Type B pancreatic cell (in vitro differentiated cells): ENCODE measurements at regions not wholly inside any gene's neighbourhood (a gene's known extent, or its start where the extent isn't known, plus 50 kb on each side); places are given as distances from the start of the nearest gene placed in this dataset.

ENCODE experiments used
- DNase-seq: peaks from one replicate; pipeline ENCODE4 v3.0.0; 2021; ENCODE audit warnings: mixed read lengths; ENCODE audit not compliant: unreplicated experiment; ENCODE audit errors: extremely low spot score
- H3K27ac Mint-ChIP-seq: 2 replicates; pipeline ENCODE4 v1.8.0; 2021; ENCODE audit warnings: mild to moderate bottlenecking, mixed read lengths
- H3K27me3 Mint-ChIP-seq: 2 replicates; pipeline ENCODE4 v1.8.0; 2021; ENCODE audit warnings: mixed read lengths
- H3K36me3 Mint-ChIP-seq: 2 replicates; pipeline ENCODE4 v1.8.0; 2021; ENCODE audit warnings: mixed read lengths
- H3K4me1 Mint-ChIP-seq: one replicate; pipeline ENCODE4 v1.8.0; 2021; ENCODE audit warnings: mixed read lengths; ENCODE audit not compliant: unreplicated experiment
- H3K4me3 Mint-ChIP-seq: 2 replicates; pipeline ENCODE4 v1.8.0; 2021; ENCODE audit warnings: mild to moderate bottlenecking, mixed read lengths
- H3K9me3 Mint-ChIP-seq: 2 replicates; pipeline ENCODE4 v1.8.0; 2021; ENCODE audit warnings: mixed read lengths
- TF ChIP-seq, protein P1 (sequence below): fragments of 200-600 bp; sonication (generic); conservative IDR thresholded peaks from 2 replicates; pipeline ENCODE4 v1.5.0; 2021; ENCODE audit warnings: antibody characterized with exemption, mild to moderate bottlenecking

DNA sequence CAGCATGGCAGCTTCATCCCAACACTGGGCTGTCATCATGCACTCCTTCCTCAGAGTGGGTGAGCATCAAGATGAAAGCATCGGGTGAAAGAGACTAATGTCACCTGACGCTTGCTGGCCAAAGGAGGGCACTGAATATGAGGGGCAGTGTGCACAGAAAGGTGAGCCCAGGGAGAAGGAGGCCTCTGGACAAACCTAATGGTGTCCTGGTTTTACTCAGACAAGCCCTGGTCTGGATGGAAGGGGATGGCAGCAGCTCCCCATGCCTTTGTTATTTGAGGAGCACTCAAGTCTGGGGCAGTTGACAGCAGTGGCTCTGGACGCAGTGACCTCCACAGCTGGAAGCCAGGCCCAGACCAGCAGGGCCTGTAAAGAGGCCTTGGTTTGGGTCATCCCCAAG is 209.7 kb downstream of the SMAD2 start:
- DNase-seq: no peak
- Mint-ChIP-seq H3K9me3 (no peaks in the 10 kb centered on the region), H3K36me3 (no peaks in the 10 kb centered on the region), H3K27me3 (peaks cover 60% of the 10 kb centered on the region), H3K4me1 (no peaks in the 10 kb centered on the region), H3K27ac (no peak overlapping the region), H3K4me3 (no peak overlapping the region)
- TF ChIP-seq, protein P1, sequence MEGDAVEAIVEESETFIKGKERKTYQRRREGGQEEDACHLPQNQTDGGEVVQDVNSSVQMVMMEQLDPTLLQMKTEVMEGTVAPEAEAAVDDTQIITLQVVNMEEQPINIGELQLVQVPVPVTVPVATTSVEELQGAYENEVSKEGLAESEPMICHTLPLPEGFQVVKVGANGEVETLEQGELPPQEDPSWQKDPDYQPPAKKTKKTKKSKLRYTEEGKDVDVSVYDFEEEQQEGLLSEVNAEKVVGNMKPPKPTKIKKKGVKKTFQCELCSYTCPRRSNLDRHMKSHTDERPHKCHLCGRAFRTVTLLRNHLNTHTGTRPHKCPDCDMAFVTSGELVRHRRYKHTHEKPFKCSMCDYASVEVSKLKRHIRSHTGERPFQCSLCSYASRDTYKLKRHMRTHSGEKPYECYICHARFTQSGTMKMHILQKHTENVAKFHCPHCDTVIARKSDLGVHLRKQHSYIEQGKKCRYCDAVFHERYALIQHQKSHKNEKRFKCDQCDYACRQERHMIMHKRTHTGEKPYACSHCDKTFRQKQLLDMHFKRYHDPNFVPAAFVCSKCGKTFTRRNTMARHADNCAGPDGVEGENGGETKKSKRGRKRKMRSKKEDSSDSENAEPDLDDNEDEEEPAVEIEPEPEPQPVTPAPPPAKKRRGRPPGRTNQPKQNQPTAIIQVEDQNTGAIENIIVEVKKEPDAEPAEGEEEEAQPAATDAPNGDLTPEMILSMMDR: no peak

DNA sequence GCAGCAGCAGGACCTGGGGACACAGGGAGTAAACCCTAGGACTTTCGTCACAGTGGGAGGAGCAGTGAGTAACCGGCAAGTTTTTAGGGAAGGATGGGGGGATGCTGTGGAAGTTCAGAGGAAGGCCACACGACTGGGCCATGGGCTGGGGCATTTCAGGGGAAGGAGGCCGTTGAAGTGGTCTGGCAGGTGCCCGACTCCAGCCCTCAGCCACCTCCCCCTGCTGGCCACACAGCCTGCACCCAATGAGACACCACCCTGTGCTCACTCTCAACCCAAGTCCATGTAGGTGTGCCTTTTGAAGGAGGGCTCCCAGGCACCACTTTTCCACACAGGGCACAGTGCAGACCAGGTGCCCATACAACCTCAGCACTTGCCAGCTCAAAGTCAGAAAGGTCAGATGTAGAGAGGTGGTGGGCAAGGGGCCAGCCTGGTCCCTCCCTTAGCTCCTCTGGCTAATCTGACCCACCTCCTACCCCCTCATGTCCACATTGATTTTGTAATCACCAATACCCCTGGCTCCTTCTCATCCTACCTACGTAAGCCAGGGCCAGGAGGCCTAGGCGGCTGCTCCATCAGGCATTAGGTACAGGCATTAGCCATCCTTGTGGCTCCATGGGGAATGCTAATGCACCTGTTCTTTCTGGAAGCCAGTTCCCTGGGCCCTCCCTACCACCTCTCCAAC is 211.2 kb downstream of the SMAD2 start:
- no peaks in the 10 kb centered on the region for H3K36me3 Mint-ChIP-seq
- H3K4me1 Mint-ChIP-seq: no peaks in the 10 kb centered on the region
- TF ChIP-seq, protein P1: no peak
- H3K4me3 Mint-ChIP-seq: no peak overlapping the region
- peaks cover 70% of the 10 kb centered on the region for H3K27me3 Mint-ChIP-seq
- no peaks in the 10 kb centered on the region for H3K9me3 Mint-ChIP-seq
- DNase-seq: no peak
- no peak overlapping the region for H3K27ac Mint-ChIP-seq

DNA sequence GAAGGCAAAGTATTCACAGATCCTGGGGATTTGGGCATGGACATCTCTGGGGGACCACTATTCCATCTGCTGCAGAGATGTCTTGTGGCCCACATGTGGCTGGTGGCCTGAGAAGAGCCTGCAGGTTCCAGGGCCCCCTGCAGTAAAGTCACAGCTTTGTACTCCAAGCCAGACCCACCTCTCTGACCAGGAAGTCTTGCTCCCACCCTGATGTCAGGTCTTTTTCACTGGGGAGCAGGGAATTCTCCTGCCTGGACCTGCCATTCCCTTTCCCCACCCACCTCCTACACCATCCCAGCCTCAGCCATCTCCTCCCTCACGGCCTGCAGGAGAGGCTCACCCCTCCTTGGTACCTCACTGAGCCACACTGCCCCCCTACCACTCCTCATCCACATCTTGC is 211.8 kb downstream of the SMAD2 start:
- Mint-ChIP-seq H3K27me3 (peaks cover 67% of the 10 kb centered on the region), H3K4me3 (no peak overlapping the region), H3K4me1 (no peaks in the 10 kb centered on the region)

DNA sequence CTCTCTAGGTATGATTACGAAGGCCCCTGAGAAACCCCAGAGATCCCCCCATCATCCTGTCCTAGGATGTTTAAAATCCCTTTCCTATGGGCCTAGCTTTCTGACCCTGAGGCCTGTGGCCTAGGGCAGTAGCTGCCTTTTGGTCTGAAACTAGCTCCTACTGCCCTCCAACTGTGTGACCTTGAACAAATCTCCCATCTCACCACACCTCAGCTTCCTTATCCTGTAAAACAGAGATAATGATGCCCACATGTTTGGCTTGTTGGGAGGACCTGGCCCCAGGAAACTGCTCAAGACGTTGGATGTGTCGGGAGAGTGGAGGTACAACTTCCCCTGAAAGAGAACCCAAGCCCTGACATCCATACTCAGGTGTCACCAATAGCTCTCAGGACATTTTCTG is 213.2 kb downstream of the SMAD2 start:
- no peaks in the 10 kb centered on the region for H3K36me3 Mint-ChIP-seq
- H3K27ac Mint-ChIP-seq: no peak overlapping the region
- no peak overlapping the region for H3K4me3 Mint-ChIP-seq
- H3K27me3 Mint-ChIP-seq: peaks cover 60% of the 10 kb centered on the region
- H3K4me1 Mint-ChIP-seq: no peaks in the 10 kb centered on the region
- DNase-seq: no peak
- no peaks in the 10 kb centered on the region for H3K9me3 Mint-ChIP-seq
- TF ChIP-seq, protein P1: no peak

More for the DNA sequence above, 211.8 kb downstream of the SMAD2 start:
- Mint-ChIP-seq H3K27ac (no peak overlapping the region), H3K9me3 (no peaks in the 10 kb centered on the region), H3K36me3 (no peaks in the 10 kb centered on the region)
- TF ChIP-seq, protein P1: no peak
- no peak for DNase-seq

DNA sequence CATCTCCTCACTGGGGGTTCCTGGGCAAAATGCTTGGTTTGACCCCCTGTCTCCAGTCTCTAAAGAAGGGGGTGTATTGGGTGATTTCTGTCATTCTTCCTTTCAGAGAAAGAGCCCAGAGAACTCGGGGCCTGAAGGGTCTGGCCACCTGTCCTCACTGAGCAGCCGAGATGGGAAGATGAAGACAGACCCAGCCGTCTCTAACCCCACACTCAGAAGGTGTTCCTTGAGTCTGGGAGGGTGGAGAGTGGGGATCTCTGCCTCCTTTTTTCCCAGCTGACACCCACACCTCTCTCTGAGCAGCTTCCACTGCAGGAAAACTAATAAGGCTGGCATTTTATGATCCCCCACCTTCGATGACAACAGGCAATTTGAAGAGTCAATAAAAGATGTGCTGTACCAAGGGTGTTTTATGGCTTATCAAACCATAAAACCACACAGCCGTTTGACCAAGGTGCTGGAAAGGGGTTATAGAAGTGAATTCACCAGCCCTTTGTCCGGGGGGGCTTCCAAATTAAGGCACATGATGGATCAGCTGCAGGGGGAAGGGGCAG is 213.8 kb downstream of the SMAD2 start:
- Mint-ChIP-seq H3K36me3 (no peaks in the 10 kb centered on the region), H3K9me3 (no peaks in the 10 kb centered on the region), H3K27ac (no peak overlapping the region), H3K27me3 (peaks cover 55% of the 10 kb centered on the region), H3K4me1 (no peaks in the 10 kb centered on the region), H3K4me3 (no peak overlapping the region)
- TF ChIP-seq, protein P1: no peak
- DNase-seq: no peak
